GM23338 (cell line): ENCODE measurements at regions not wholly inside any gene's neighbourhood (a gene's known extent, or its start where the extent isn't known, plus 50 kb on each side); places are given as distances from the start of the nearest gene placed in this dataset.

Experiments
- ATAC-seq: fragments of 200-7000 bp; cut with Tn5 transposase; 3 replicates; pipeline ENCODE4 v1.9.1; 2020
- DNase-seq: peaks from one replicate; pipeline ENCODE4 v3.0.0-alpha.2; 2015; ENCODE audit warnings: low spot score
- H2AFZ ChIP-seq: fragments of 200-600 bp; sonication (generic); 2 replicates; pipeline ENCODE4 v1.8.0; 2016; ENCODE audit warnings: antibody characterized with exemption, mild to moderate bottlenecking, moderate library complexity
- H3F3A ChIP-seq: fragments of 200-600 bp; sonication (generic); replicated peaks from 2 replicates; pipeline ENCODE4 v1.8.0; 2017; ENCODE audit warnings: antibody characterized with exemption, mixed run types, low read depth
- H3K27ac ChIP-seq: fragments of 200-600 bp; sonication (generic); 2 replicates; pipeline ENCODE4 v1.6.1; 2016; ENCODE audit warnings: low read depth
- H3K27me3 ChIP-seq: fragments of 200-600 bp; sonication (generic); 2 replicates; pipeline ENCODE4 v1.8.0; 2016; ENCODE audit warnings: mild to moderate bottlenecking, mixed run types, moderate library complexity; ENCODE audit not compliant: insufficient read depth
- H3K36me3 ChIP-seq: fragments of 200-600 bp; sonication (generic); 2 replicates; pipeline ENCODE4 v1.8.0; 2016; ENCODE audit warnings: mild to moderate bottlenecking; ENCODE audit not compliant: insufficient read depth
- H3K4me1 ChIP-seq: fragments of 200-600 bp; sonication (generic); 2 replicates; pipeline ENCODE4 v1.8.0; 2016; ENCODE audit warnings: mild to moderate bottlenecking, moderate library complexity; ENCODE audit not compliant: insufficient read depth
- H3K4me2 ChIP-seq: fragments of 200-600 bp; sonication (generic); 2 replicates; pipeline ENCODE4 v1.7.1; 2017; ENCODE audit warnings: mixed run types
- H3K4me3 ChIP-seq: fragments of 200-600 bp; sonication (generic); 2 replicates; pipeline ENCODE4 v1.6.1; 2016; ENCODE audit warnings: mixed run types
- H3K79me2 ChIP-seq: fragments of 200-600 bp; sonication (generic); replicated peaks from 2 replicates; pipeline ENCODE4 v1.8.0; 2017; ENCODE audit warnings: mild to moderate bottlenecking; ENCODE audit not compliant: insufficient read depth
- H3K9me2 ChIP-seq: fragments of 200-600 bp; sonication (generic); 2 replicates; pipeline ENCODE4 v1.8.0; 2017; ENCODE audit not compliant: insufficient read depth
- H4K20me1 ChIP-seq: fragments of 200-600 bp; sonication (generic); replicated peaks from 2 replicates; pipeline ENCODE4 v1.8.0; 2017; ENCODE audit warnings: mild to moderate bottlenecking; ENCODE audit not compliant: insufficient read depth
- H3K27ac Mint-ChIP-seq: 2 replicates; pipeline ENCODE4 v1.8.0; 2020; ENCODE audit warnings: inconsistent platforms, mild to moderate bottlenecking, moderate library complexity, mixed read lengths
- H3K27me3 Mint-ChIP-seq: 3 replicates; pipeline ENCODE4 v1.8.0; 2022; ENCODE audit warnings: low read depth, mild to moderate bottlenecking, moderate library complexity, mixed read lengths, inconsistent platforms; ENCODE audit not compliant: insufficient read depth, poor library complexity
- H3K36me3 Mint-ChIP-seq: 3 replicates; pipeline ENCODE4 v1.8.0; 2021; ENCODE audit warnings: low read depth, mild to moderate bottlenecking, inconsistent platforms, moderate library complexity, mixed read lengths
- H3K4me1 Mint-ChIP-seq: 3 replicates; pipeline ENCODE4 v1.8.0; 2020; ENCODE audit warnings: mild to moderate bottlenecking, inconsistent platforms, mixed read lengths
- H3K4me3 Mint-ChIP-seq: 3 replicates; pipeline ENCODE4 v1.8.0; 2021; ENCODE audit warnings: moderate library complexity, mild to moderate bottlenecking, inconsistent platforms, mixed read lengths
- H3K9me3 Mint-ChIP-seq: 3 replicates; pipeline ENCODE4 v1.8.0; 2020; ENCODE audit warnings: moderate library complexity, mild to moderate bottlenecking, inconsistent platforms, mixed read lengths
- CREB1 ChIP-seq: fragments of 250-450 bp; sonication (Bioruptor Pico); IDR thresholded peaks from 2 replicates; pipeline ENCODE4 v1.5.0; 2020; ENCODE audit warnings: low read depth, mild to moderate bottlenecking, moderate library complexity
- CTCF ChIP-seq, 2 experiments: fragments of 200-600 bp in 1 of 2; sonication (generic) in 1 of 2; conservative IDR thresholded peaks; 2 replicates each; pipeline versions ENCODE4 v1.5.1 to v1.6.1; 2016 to 2017; ENCODE audit warnings: antibody characterized with exemption in 2 of 2, low read depth in 2 of 2, mild to moderate bottlenecking in 2 of 2, moderate library complexity in 1 of 2
- ETS1 ChIP-seq: IDR thresholded peaks from 2 replicates; pipeline ENCODE4 v1.6.1; 2016; ENCODE audit warnings: antibody characterized with exemption
- EZH2 ChIP-seq: fragments of 200-600 bp; sonication (generic); IDR thresholded peaks from one replicate; pipeline ENCODE4 v1.8.0; 2017; ENCODE audit warnings: antibody characterized with exemption, mild to moderate bottlenecking, low read depth; ENCODE audit not compliant: unreplicated experiment
- EZH2phosphoT487 ChIP-seq: fragments of 200-600 bp; sonication (generic); IDR thresholded peaks from one replicate; pipeline ENCODE4 v1.8.1; 2018; ENCODE audit warnings: antibody characterized with exemption; ENCODE audit not compliant: unreplicated experiment
- JUNB ChIP-seq: IDR thresholded peaks from one replicate; pipeline ENCODE4 v1.6.1; 2016; ENCODE audit warnings: antibody characterized with exemption; ENCODE audit not compliant: unreplicated experiment
- NANOG ChIP-seq: IDR thresholded peaks from 2 replicates; pipeline ENCODE4 v1.6.1; 2016; ENCODE audit warnings: antibody characterized with exemption, borderline replicate concordance
- POLR2AphosphoS5 ChIP-seq: IDR thresholded peaks from 2 replicates; pipeline ENCODE4 v1.6.1; 2016; ENCODE audit warnings: antibody characterized with exemption, low read depth
- REST ChIP-seq: IDR thresholded peaks from one replicate; pipeline ENCODE4 v1.6.1; 2018; ENCODE audit warnings: antibody characterized with exemption; ENCODE audit not compliant: unreplicated experiment
- STAT1 ChIP-seq: IDR thresholded peaks from one replicate; pipeline ENCODE4 v1.6.1; 2016; ENCODE audit warnings: antibody characterized with exemption; ENCODE audit not compliant: unreplicated experiment
- ZNF114 ChIP-seq: fragments of 250-450 bp; sonication (Bioruptor Pico); IDR thresholded peaks from 2 replicates; pipeline ENCODE4 v1.5.0; 2020; ENCODE audit warnings: mild to moderate bottlenecking, moderate library complexity
- ZNF331 ChIP-seq: fragments of 250-450 bp; sonication (Bioruptor Pico); IDR thresholded peaks from 2 replicates; pipeline ENCODE4 v1.5.0; 2020; ENCODE audit warnings: low read depth, mild to moderate bottlenecking, moderate library complexity

GRCh38 chr11:28763876-28764275, 655.7 kb downstream of the METTL15 start:
- Histone ChIP-seq H3K4me2 (no peak overlapping the region), H3K27ac (no peak overlapping the region), H3K36me3 (no peaks in the 10 kb centered on the region), H3K4me3 (no peak overlapping the region), H3K9me2 (peaks cover 16% of the 10 kb centered on the region), H2AFZ (no peak overlapping the region), H3K79me2 (no peaks in the 10 kb centered on the region), H4K20me1 (no peaks in the 10 kb centered on the region), H3K27me3 (no peaks in the 10 kb centered on the region), H3F3A (no peaks in the 10 kb centered on the region), H3K4me1 (peaks cover 10% of the 10 kb centered on the region)
- DNase-seq (no peak), ATAC-seq (no peak)
- H3K36me3 Mint-ChIP-seq, result no peaks in the 10 kb centered on the region
- no peak overlapping the region for H3K27ac Mint-ChIP-seq
- peaks cover 18% of the 10 kb centered on the region for H3K4me1 Mint-ChIP-seq
- TF ChIP-seq ZNF114 (no peak), ZNF331 (no peak), REST (no peak), CREB1 (CRISPR knock-in tag) (no peak), EZH2 (no peak), POLR2AphosphoS5 (no peak), ETS1 (no peak)
- no peaks in the 10 kb centered on the region for H3K27me3 Mint-ChIP-seq
- no peaks in the 10 kb centered on the region for H3K9me3 Mint-ChIP-seq
- no peak overlapping the region for H3K4me3 Mint-ChIP-seq

- H3K4me2 ChIP-seq, result no peak overlapping the region
- no peaks in the 10 kb centered on the region for H3K27me3 ChIP-seq
- H3K4me1 Mint-ChIP-seq, result peaks cover 19% of the 10 kb centered on the region
- no peaks in the 10 kb centered on the region for H3F3A ChIP-seq
- H3K4me3 Mint-ChIP-seq, result no peak overlapping the region
- peaks cover 11% of the 10 kb centered on the region for H3K4me1 ChIP-seq
- no peaks in the 10 kb centered on the region for H3K27me3 Mint-ChIP-seq
- H3K27ac ChIP-seq, result no peak overlapping the region
- H2AFZ ChIP-seq, result no peak overlapping the region
- peaks cover 16% of the 10 kb centered on the region for H3K9me2 ChIP-seq
- H3K36me3 ChIP-seq, result no peaks in the 10 kb centered on the region
- H3K27ac Mint-ChIP-seq, result no peak overlapping the region
- H3K79me2 ChIP-seq, result no peaks in the 10 kb centered on the region
- no peak for ATAC-seq
- no peak overlapping the region for H3K4me3 ChIP-seq
- no peak for DNase-seq
- H3K36me3 Mint-ChIP-seq, result no peaks in the 10 kb centered on the region
- H3K9me3 Mint-ChIP-seq, result no peaks in the 10 kb centered on the region
- H4K20me1 ChIP-seq, result no peaks in the 10 kb centered on the region
- TF ChIP-seq ZNF331, result no peak
- TF ChIP-seq CTCF (conservative IDR thresholded peaks at IDR 0.05; ENCODE audit: low read depth in 2 of 2), result no peak
- TF ChIP-seq NANOG, result no peak
- no peak for TF ChIP-seq REST
- TF ChIP-seq ZNF114, result no peak
- TF ChIP-seq ETS1, result no peak
- no peak for TF ChIP-seq EZH2phosphoT487
- no peak for TF ChIP-seq EZH2
- no peak for TF ChIP-seq JUNB
- no peak for TF ChIP-seq POLR2AphosphoS5
- no peak for TF ChIP-seq STAT1
These were observed 655.0 kb downstream of the METTL15 start for GRCh38 chr11:28763151-28763550.
